ENCODE measurements at regions not wholly inside any gene's neighbourhood (a gene's known extent, or its start where the extent isn't known, plus 50 kb on each side); places are given as distances from the start of the nearest gene placed in this dataset.

GRCh38 chr10:64159910-64160872, 639.0 kb downstream of the REEP3 start:
- no peaks in the 10 kb centered on the region for H3K36me3 ChIP-seq (ENCODE audit: insufficient read depth, low read length)

GRCh38 chr10:64170791-64171190, 649.6 kb downstream of the REEP3 start:
- TF ChIP-seq CTCF (IDR thresholded peaks at IDR 0.05; ENCODE audit: low read length), result no peak
- TF ChIP-seq EZH2 (IDR thresholded peaks at IDR 0.05; ENCODE audit: borderline replicate concordance, low read length), result no peak
- H3K27ac ChIP-seq (ENCODE audit: low read depth, low read length, poor library complexity, severe bottlenecking), result no peak overlapping the region
- no peaks in the 10 kb centered on the region for H4K20me1 ChIP-seq (ENCODE audit: insufficient read depth, low read length)
- H3F3A ChIP-seq (ENCODE audit: insufficient read depth, low read length), result no peaks in the 10 kb centered on the region
- no peak overlapping the region for H3K4me2 ChIP-seq (ENCODE audit: low read length)
- H3K9ac ChIP-seq (ENCODE audit: low read length), result no peak overlapping the region
- H3K27me3 ChIP-seq (ENCODE audit: insufficient read depth, low read length), result no peaks in the 10 kb centered on the region
- no peaks in the 10 kb centered on the region for H3K36me3 ChIP-seq (ENCODE audit: insufficient read depth, low read length)
- no peaks in the 10 kb centered on the region for H3K9me3 ChIP-seq (ENCODE audit: low read length)
- H3K4me3 ChIP-seq (ENCODE audit: low read depth, low read length, poor library complexity, severe bottlenecking), result no peak overlapping the region
- no peak overlapping the region for H2AFZ ChIP-seq (ENCODE audit: low read length)
- no peaks in the 10 kb centered on the region for H3K79me2 ChIP-seq (ENCODE audit: insufficient read depth, low read length)
- H3K9me2 ChIP-seq (ENCODE audit: low read depth, low read length), result no peaks in the 10 kb centered on the region
- H3K4me1 ChIP-seq (ENCODE audit: insufficient read depth, low read length, severe bottlenecking), result no peaks in the 10 kb centered on the region

More at GRCh38 chr10:64159910-64160872, 639.0 kb downstream of the REEP3 start:
- H3F3A ChIP-seq (ENCODE audit: insufficient read depth, low read length), result no peaks in the 10 kb centered on the region
- TF ChIP-seq CTCF (IDR thresholded peaks at IDR 0.05; ENCODE audit: low read length) (no peak), EZH2 (IDR thresholded peaks at IDR 0.05; ENCODE audit: borderline replicate concordance, low read length) (no peak)
- no peak overlapping the region for H3K4me3 ChIP-seq (ENCODE audit: low read depth, low read length, poor library complexity, severe bottlenecking)
- H3K9me3 ChIP-seq (ENCODE audit: low read length), result no peaks in the 10 kb centered on the region
- H3K9ac ChIP-seq (ENCODE audit: low read length), result no peak overlapping the region
- no peaks in the 10 kb centered on the region for H3K79me2 ChIP-seq (ENCODE audit: insufficient read depth, low read length)
- no peaks in the 10 kb centered on the region for H3K4me1 ChIP-seq (ENCODE audit: insufficient read depth, low read length, severe bottlenecking)
- H3K27ac ChIP-seq (ENCODE audit: low read depth, low read length, poor library complexity, severe bottlenecking), result no peak overlapping the region
- H3K4me2 ChIP-seq (ENCODE audit: low read length), result no peak overlapping the region
- H3K9me2 ChIP-seq (ENCODE audit: low read depth, low read length), result no peaks in the 10 kb centered on the region
- H4K20me1 ChIP-seq (ENCODE audit: insufficient read depth, low read length), result no peaks in the 10 kb centered on the region
- no peaks in the 10 kb centered on the region for H3K27me3 ChIP-seq (ENCODE audit: insufficient read depth, low read length)
- H2AFZ ChIP-seq (ENCODE audit: low read length), result no peak overlapping the region

GRCh38 chr10:64173826-64174225, 652.6 kb downstream of the REEP3 start:
- H3K36me3 ChIP-seq (ENCODE audit: insufficient read depth, low read length), result no peaks in the 10 kb centered on the region
- no peaks in the 10 kb centered on the region for H3K4me1 ChIP-seq (ENCODE audit: insufficient read depth, low read length, severe bottlenecking)
- H3F3A ChIP-seq (ENCODE audit: insufficient read depth, low read length), result no peaks in the 10 kb centered on the region
- H2AFZ ChIP-seq (ENCODE audit: low read length), result no peak overlapping the region
- no peaks in the 10 kb centered on the region for H3K9me2 ChIP-seq (ENCODE audit: low read depth, low read length)
- no peaks in the 10 kb centered on the region for H3K27me3 ChIP-seq (ENCODE audit: insufficient read depth, low read length)
- H4K20me1 ChIP-seq (ENCODE audit: insufficient read depth, low read length), result no peaks in the 10 kb centered on the region
- H3K79me2 ChIP-seq (ENCODE audit: insufficient read depth, low read length), result no peaks in the 10 kb centered on the region
- TF ChIP-seq EZH2 (IDR thresholded peaks at IDR 0.05; ENCODE audit: borderline replicate concordance, low read length), result no peak
- TF ChIP-seq CTCF (IDR thresholded peaks at IDR 0.05; ENCODE audit: low read length), result no peak
- no peak overlapping the region for H3K4me2 ChIP-seq (ENCODE audit: low read length)
- H3K9me3 ChIP-seq (ENCODE audit: low read length), result no peaks in the 10 kb centered on the region
- H3K9ac ChIP-seq (ENCODE audit: low read length), result no peak overlapping the region
- H3K4me3 ChIP-seq (ENCODE audit: low read depth, low read length, poor library complexity, severe bottlenecking), result no peak overlapping the region
- no peak overlapping the region for H3K27ac ChIP-seq (ENCODE audit: low read depth, low read length, poor library complexity, severe bottlenecking)
